IPS DF 6.9 (cell line): ENCODE measurements at regions not wholly inside any gene's neighbourhood (a gene's known extent, or its start where the extent isn't known, plus 50 kb on each side); places are given as distances from the start of the nearest gene placed in this dataset.

ENCODE experiments used
- DNase-seq: peaks from one replicate; pipeline ENCODE4 v3.0.0-alpha.2; 2013; ENCODE audit warnings: low read depth, low spot score
- H3K27ac ChIP-seq: one replicate; pipeline ENCODE4 v1.5.1; 2013; ENCODE audit warnings: low read length, control low read depth
- H3K27me3 ChIP-seq: 2 replicates; pipeline ENCODE4 v1.6.1; 2013; ENCODE audit warnings: mild to moderate bottlenecking, low read length; ENCODE audit not compliant: control insufficient read depth, insufficient read depth
- H3K36me3 ChIP-seq: 2 replicates; pipeline ENCODE4 v1.6.1; 2013; ENCODE audit warnings: low read length; ENCODE audit not compliant: control insufficient read depth, insufficient read depth
- H3K4me1 ChIP-seq: 2 replicates; pipeline ENCODE4 v1.6.1; 2013; ENCODE audit warnings: low read length; ENCODE audit not compliant: control insufficient read depth, insufficient read depth
- H3K4me3 ChIP-seq: 2 replicates; pipeline ENCODE4 v1.5.1; 2013; ENCODE audit warnings: mild to moderate bottlenecking, low read length
- H3K9me3 ChIP-seq: 2 replicates; pipeline ENCODE4 v1.6.1; 2013; ENCODE audit warnings: low read length, inconsistent platforms; ENCODE audit not compliant: control insufficient read depth, insufficient read depth
- WGBS: extraction: QIAGEN DNeasy Blood & Tissue Kit; methylation state at CpG from one replicate; pipeline ENCODE4 v1.1.7; 2013; ENCODE audit warnings: mixed read lengths, missing lambda C conversion rate; ENCODE audit not compliant: insufficient read length, insufficient coverage; 5-methylcytosine and 5-hydroxymethylcytosine counted together

DNA sequence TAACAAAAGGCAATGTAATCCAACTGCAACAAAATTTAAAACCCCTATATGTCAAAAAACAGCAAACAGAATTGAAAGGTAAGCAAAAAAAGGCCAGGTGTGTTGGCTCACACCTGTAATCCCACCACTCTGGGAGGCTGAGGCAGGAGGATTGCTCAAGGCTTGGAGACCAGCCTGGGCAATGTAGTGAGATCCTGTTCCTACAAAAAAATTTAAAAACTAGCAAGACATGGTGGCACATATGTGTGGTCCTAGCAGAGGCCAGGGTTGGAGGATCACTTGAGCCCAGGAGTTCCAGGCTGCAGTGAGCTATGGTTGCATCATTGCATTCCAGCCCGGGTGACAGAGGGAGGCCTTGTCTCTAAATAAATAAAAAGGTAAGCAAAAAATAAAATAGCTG is 212.1 kb upstream of the KLF14 start:
- Histone ChIP-seq H3K4me3 (no peak overlapping the region), H3K4me1 (peaks cover 2% of the 10 kb centered on the region; the same call in 1 of the 2 replicates), H3K27ac (no peak overlapping the region), H3K36me3 (no peaks in the 10 kb centered on the region), H3K9me3 (no peaks in the 10 kb centered on the region), H3K27me3 (no peaks in the 10 kb centered on the region; the same call in 1 of the 2 replicates)
- DNase-seq = no peak
- no CpG with 5 or more reads among the region's 1 CpG for WGBS

GRCh38 chr7:130947792-130948580 is 214.0 kb upstream of the KLF14 start:
- Histone ChIP-seq H3K36me3 (no peaks in the 10 kb centered on the region), H3K4me3 (no peak overlapping the region), H3K4me1 (peaks cover 1% of the 10 kb centered on the region; the same call in 1 of the 2 replicates), H3K27me3 (no peaks in the 10 kb centered on the region), H3K9me3 (no peaks in the 10 kb centered on the region), H3K27ac (no peak overlapping the region)
- no peak for DNase-seq
- WGBS = no CpG with 5 or more reads among the region's 6 CpGs

GRCh38 chr7:130948822-130949221 is 214.8 kb upstream of the KLF14 start:
- no CpG with 5 or more reads among the region's 1 CpG for WGBS
- no peaks in the 10 kb centered on the region for H3K36me3 ChIP-seq
- no peaks in the 10 kb centered on the region for H3K9me3 ChIP-seq
- no peak for DNase-seq
- no peaks in the 10 kb centered on the region for H3K27me3 ChIP-seq
- H3K4me3 ChIP-seq = no peak overlapping the region
- no peak overlapping the region for H3K27ac ChIP-seq
- H3K4me1 ChIP-seq = peaks cover 1% of the 10 kb centered on the region; the same call in 1 of the 2 replicates

DNA sequence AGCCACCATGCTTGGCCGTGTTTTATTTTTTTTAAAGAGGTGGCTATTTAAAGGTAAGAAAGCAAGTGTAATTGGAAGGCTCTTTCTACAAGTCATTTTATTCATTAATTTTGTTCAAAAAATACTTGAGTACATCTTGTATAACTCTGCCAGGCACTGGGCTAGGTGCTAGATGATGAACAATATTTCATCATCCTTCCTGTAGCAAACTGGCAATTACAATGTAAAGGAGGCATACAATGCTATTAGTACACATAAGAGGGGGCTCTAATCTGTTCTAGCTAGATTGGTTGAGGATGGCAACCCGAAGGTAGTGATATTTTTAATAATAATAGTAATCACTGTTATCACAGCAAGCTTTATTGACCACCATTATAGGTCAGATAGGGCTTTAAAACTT is 215.5 kb upstream of the KLF14 start:
- no peaks in the 10 kb centered on the region for H3K27me3 ChIP-seq
- peaks cover 1% of the 10 kb centered on the region; the same call in 1 of the 2 replicates for H3K4me1 ChIP-seq
- H3K27ac ChIP-seq = no peak overlapping the region
- H3K36me3 ChIP-seq = no peaks in the 10 kb centered on the region
- no peak for DNase-seq
- no CpG with 5 or more reads among the region's 2 CpGs for WGBS
- H3K4me3 ChIP-seq = no peak overlapping the region
- no peaks in the 10 kb centered on the region for H3K9me3 ChIP-seq

DNA sequence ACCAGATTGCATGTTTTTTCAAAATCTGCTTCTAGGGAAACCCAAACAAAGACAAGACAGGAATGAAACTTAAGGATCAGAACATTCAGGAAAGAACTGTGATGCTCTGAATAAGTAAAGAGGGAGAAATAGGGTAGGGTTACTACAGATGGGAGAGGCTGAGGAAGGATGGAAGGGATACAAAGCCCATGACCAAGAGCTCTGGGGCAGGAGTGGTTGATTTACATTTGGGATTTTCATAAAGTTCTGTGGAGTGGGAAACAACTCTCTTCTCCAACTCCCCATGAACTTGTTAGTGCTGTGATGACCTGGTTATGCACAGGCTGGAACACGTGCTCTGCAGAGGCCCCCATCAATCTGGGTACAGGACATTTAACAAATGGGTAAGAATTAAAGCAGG is 216.0 kb upstream of the KLF14 start:
- no peak overlapping the region for H3K27ac ChIP-seq

DNA sequence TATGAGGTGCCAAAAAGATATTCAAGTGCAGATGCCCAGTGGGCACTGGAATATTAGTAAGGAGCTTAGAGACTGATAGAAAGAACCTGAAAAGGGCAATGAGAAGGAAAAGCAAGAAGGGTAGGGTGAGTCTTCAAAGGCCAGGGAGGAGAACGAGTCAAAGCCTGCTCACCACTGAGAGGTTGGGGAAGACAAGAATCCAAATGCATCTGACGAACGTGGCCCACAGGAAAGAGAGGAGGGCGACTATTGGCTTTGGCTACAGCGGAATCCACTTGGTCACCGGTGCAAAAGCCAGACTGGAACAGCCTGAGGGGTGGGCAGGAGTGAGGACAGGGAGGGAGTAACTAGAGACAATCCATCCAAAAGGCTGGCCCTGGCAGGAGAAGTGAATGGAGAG is 216.7 kb upstream of the KLF14 start:
- H3K4me3 ChIP-seq = no peak overlapping the region
- H3K4me1 ChIP-seq = peaks cover 1% of the 10 kb centered on the region; the same call in 1 of the 2 replicates
- H3K27me3 ChIP-seq = no peaks in the 10 kb centered on the region
- WGBS = no CpG with 5 or more reads among the region's 6 CpGs
- H3K36me3 ChIP-seq = no peaks in the 10 kb centered on the region
- DNase-seq = no peak
- H3K27ac ChIP-seq = no peak overlapping the region
- no peaks in the 10 kb centered on the region for H3K9me3 ChIP-seq

More for the DNA sequence above, 216.0 kb upstream of the KLF14 start:
- H3K36me3 ChIP-seq = no peaks in the 10 kb centered on the region
- H3K27me3 ChIP-seq = no peaks in the 10 kb centered on the region
- no peak for DNase-seq
- H3K9me3 ChIP-seq = no peaks in the 10 kb centered on the region
- WGBS = no CpG with 5 or more reads among the region's 1 CpG
- H3K4me3 ChIP-seq = no peak overlapping the region
- H3K4me1 ChIP-seq = peaks cover 1% of the 10 kb centered on the region; the same call in 1 of the 2 replicates

DNA sequence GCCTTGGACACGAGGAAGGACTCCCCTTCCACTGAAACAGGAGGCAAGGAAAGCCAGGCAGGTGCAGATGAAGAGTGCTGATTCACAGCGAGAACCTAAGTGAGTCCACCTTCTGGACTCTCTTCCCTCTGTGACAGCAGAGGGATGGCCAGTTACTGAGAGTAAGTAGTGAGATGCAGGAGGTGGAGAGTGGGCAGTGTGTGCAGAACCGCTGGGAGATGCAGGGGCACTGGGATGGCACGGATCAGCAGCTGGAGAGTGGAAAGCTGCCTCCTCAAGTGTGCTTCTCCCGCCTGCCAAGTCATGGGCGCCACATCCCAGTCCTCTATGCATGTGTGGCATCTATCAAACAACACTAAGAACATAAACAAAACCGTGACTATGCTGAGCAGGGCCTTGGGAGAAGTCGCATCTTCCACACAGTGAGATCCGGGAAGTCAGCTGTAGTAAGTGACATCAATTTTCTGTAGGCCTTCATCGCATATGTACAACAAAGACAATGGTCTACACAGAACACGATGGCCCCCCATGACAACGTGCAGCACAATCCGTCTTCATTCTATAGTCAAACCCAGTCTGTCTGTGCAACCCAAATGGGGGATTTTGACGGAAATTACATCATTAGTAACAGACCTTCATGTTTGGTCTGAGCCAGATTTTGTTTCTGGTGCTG is 217.4 kb upstream of the KLF14 start:
- no peak overlapping the region for H3K4me3 ChIP-seq
- H3K4me1 ChIP-seq = peaks cover 1% of the 10 kb centered on the region; the same call in 1 of the 2 replicates
- no peak overlapping the region for H3K27ac ChIP-seq
- no peaks in the 10 kb centered on the region for H3K36me3 ChIP-seq
- WGBS = no CpG with 5 or more reads among the region's 14 CpGs
- H3K27me3 ChIP-seq = no peaks in the 10 kb centered on the region
- H3K9me3 ChIP-seq = no peaks in the 10 kb centered on the region
- DNase-seq = no peak

DNA sequence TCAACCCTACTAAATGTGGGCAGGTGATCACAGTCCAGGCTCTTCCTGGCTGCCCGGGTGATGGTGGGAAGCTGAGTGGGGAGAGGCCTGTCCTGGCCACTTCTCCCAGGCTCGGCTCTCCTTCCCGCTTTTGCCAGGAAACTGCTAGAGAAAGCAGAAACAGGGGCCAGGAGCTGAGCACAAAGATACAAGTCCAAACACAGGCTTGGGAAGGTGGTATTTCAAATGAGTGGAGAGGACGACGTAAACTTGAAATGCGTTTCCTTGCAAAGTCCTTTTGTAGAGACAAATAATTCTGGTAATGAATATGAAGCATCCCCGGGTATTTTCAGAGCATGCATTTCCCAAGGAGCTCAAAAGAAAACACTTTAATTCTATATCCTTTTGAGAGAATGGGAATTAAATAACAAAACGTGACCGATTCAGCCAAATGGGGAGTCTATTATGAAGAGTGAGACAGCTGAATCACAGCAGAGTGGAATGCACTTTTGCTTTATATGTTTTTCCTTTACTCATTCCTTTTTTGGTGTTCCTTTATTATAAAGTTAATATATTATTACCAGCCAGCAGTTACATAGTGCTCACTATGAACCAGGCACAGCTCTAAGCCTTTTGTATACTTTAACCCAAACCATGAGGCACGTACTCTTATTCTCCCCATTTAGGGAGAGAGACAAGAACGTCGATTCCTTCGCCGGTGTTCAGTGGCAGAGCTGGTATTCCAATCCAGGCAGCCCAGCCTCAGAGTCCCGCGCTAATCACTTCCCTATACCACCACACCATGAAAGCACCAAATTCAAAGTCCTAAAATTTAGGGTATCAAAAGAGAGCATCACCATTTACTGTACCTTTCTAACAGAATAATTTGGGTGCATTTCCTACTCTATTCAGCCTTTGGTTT is 218.2 kb upstream of the KLF14 start:
- Histone ChIP-seq H3K4me3 (no peak overlapping the region), H3K4me1 (peaks cover 1% of the 10 kb centered on the region; the same call in 1 of the 2 replicates), H3K9me3 (no peaks in the 10 kb centered on the region), H3K27ac (no peak overlapping the region), H3K27me3 (no peaks in the 10 kb centered on the region), H3K36me3 (no peaks in the 10 kb centered on the region)
- WGBS = no CpG with 5 or more reads among the region's 16 CpGs
- no peak for DNase-seq

DNA sequence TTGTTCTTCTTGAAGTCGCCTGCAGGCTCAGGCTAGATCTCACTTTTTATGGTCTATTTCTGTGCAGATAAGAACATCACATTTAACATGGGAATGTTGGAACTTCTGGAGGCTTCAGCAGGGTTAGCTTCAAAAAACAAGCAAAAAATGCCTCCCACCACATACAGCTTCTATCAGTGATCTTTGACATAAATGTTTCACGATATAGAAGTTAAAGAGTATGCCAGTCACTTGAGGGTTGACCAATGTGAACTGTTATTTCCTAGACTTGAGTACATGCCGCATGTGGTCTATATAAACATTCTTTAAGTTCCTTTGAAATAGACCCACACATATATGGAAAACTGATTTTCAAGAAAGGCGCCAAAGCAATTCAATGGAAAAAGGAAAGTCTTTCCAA is 219.2 kb upstream of the KLF14 start:
- no peak for DNase-seq
- H3K27ac ChIP-seq = no peak overlapping the region
- no peaks in the 10 kb centered on the region for H3K27me3 ChIP-seq
- H3K9me3 ChIP-seq = no peaks in the 10 kb centered on the region
- no peaks in the 10 kb centered on the region for H3K36me3 ChIP-seq
- no CpG with 5 or more reads among the region's 4 CpGs for WGBS
- H3K4me3 ChIP-seq = no peak overlapping the region
- peaks cover 1% of the 10 kb centered on the region; the same call in 1 of the 2 replicates for H3K4me1 ChIP-seq
